GM19328 (cell line): ENCODE measurements at regions not wholly inside any gene's neighbourhood (a gene's known extent, or its start where the extent isn't known, plus 50 kb on each side); places are given as distances from the start of the nearest gene placed in this dataset.

Experiments used
- ATAC-seq: cut with Tn5 transposase; IDR thresholded peaks from one replicate; pipeline ENCODE4 v1.9.1; 2021; ENCODE audit warnings: mild to moderate bottlenecking, moderate library complexity; ENCODE audit not compliant: unreplicated experiment

- no peak for ATAC-seq
These were observed 116.1 kb upstream of the ZNF366 start for GRCh38 chr5:72623323-72623722.

GRCh38 chr5:72622170-72622760 is 115.1 kb upstream of the ZNF366 start:
- no peak for ATAC-seq

DNA sequence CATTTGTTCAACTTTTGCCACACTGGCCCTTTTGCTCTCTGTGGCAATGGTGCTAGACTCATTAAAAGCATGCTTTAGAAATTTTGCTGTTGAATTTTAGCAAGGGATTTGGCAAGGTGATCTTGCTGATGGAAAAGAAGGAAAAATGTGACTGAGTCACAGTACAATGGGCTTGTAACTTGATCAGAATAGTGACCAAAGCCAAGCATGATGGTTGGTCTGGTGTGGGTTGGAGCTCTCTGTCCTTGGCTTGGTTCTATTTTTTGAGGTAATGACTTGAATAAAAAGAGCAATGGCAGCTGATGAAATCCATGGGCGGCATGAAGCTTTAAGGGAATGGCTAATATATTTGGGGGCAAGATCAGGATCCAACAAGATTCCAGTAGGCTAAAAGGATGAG is 114.4 kb upstream of the ZNF366 start:
- ATAC-seq = no peak

DNA sequence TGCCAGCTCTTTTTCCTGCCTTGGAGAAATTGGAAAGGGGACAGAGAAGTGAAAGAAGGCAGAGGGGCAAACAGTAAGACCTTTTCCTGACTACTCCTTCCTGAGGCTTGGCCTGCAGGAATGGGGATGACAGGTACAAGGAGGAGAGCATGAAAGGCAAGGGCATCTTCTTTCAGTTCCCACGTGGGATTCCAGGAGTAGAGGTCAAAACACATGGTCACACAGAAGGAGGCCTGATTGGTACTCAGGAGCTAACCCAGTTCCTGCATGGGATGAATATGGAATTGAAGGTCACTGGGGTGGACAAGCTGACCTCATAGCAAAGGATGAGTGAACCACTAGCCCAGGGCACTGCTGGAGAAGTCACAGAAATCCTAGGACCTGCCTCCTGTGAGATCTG is 112.5 kb upstream of the ZNF366 start:
- ATAC-seq = no peak

GRCh38 chr5:72619251-72619650 is 112.0 kb upstream of the ZNF366 start:
- ATAC-seq = no peak

- ATAC-seq = no peak
These were observed 111.5 kb upstream of the ZNF366 start for GRCh38 chr5:72618708-72619107.

GRCh38 chr5:72615061-72615460 is 107.9 kb upstream of the ZNF366 start:
- ATAC-seq = no peak

GRCh38 chr5:72613515-72613914 is 106.3 kb upstream of the ZNF366 start:
- no peak for ATAC-seq

DNA sequence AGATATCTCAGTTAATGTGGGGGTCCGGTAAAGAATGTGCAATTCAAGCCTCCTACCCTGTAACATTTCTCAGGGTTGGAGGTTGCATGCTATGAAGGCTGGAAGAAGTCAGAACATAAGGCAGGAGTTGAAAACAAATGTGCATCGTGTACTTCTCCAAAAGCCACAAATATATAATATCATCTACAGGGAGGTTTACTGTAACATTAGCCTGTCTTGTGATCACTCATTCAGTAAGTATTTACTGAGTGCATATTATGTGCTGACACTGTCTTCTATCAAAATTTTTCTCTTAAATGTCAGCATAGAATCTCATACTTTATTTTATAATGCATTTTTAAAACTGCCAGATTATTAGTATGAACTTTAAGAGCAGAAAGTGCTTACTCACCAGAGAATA is 105.6 kb upstream of the ZNF366 start:
- ATAC-seq = no peak

DNA sequence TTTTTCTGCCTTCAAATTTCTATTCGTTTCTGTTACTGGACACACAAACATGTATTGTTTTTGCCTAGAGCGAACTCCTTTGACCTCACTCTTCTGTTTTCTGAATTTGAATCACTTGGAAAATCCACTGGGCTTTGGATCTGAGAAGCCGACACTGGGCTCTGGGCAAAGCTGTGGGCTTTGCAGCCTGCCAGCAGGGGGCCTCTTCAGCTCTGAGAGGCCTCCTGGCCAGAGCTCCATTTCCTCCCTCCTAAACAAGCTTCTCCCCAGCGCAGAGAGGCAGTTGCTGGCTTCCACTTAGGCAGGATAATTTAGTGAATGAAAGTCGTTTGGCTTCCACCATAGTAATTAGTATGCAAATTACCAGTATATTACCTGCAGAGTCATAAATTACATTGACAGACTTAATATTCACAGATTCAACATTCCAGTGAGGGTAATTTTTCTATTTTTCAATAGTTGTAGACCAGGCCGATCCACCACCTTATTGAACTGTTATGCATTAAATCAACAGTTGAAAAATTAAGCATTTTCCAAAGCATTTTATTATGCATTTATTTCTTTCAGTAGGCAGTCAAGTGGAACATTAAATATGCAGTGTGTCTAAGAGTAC is 104.0 kb upstream of the ZNF366 start:
- ATAC-seq = peak; percentile 76

DNA sequence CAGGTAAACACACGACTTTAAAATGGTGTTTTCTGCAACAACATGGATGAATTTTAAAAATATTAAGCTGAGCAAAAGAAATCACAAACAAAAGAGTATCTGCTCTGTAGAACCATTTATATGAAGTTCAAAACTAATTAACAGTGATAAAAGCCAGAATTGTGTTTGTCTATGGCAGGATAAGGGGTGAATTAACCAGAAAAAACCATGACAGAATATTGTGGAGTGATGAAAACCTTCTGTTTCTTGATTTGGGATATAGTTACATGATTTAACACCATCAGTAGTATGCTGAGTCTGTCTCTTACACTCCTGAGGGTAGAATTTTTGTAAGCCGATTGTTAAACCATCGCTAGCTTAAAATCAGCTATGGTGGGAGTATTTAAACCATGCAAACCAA is 101.7 kb upstream of the ZNF366 start:
- no peak for ATAC-seq

DNA sequence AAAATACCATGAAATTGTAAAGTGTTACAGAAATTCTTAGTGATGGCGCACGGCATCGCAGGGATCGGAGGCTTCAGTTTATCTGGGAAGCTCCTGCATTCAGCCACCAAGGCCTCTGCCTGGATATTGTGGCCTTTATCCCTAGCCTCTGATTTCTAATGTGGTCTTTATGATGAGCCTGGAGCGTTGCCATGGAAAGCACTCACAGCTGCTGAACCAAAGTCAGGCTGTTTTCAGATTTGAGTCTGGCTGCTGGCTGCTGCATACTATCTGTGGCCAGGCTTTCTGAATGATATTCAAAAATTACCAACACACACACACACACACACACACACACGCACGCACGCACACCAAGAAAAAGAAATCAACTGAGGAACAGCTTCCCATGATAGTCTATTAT is 101.1 kb upstream of the ZNF366 start:
- ATAC-seq = no peak

- ATAC-seq = no peak
These were observed 100.2 kb upstream of the ZNF366 start for GRCh38 chr5:72607381-72607780.

- no peak for ATAC-seq
These were observed 99.3 kb upstream of the ZNF366 start for GRCh38 chr5:72606525-72606924.

DNA sequence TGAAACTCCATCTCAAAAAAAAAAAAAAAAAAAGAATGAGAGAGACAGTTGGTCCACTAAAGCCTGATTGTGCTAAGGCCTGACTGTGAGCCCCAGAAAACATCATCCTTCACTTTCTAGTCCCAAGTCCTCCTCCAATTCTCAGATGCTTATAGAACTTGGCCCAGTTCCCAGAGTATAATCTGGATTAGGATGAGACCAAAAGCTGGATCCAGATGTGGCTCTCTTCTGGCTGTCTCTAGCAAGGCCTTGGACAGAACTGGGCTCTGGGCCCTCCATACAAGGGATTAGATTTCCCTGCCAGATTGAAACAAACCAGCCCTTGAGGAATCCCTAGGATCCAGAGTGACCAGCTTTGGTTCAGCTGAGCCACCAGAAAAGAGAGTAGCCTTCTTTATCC is 98.4 kb upstream of the ZNF366 start:
- no peak for ATAC-seq

DNA sequence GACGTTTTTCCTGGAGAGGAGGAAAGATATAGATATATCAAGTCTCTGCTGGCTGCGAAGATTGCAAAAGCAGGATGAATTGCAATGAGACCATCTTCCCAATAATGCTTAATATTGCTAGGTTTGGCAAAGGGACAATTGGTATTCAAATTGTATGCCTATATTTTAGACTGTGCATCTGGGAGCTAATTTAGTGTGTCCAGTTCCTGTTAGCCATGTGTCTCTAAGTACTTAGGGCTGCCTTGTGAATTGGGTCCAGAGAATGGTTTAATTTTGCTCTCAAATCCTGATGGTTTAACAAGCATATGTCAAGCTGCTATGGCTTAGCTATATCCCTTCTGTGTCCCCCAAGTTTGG is 97.6 kb upstream of the ZNF366 start:
- ATAC-seq = no peak

GRCh38 chr5:72604111-72604797 is 97.0 kb upstream of the ZNF366 start:
- ATAC-seq = no peak

GRCh38 chr5:72602696-72603685 is 95.8 kb upstream of the ZNF366 start:
- ATAC-seq = no peak

- ATAC-seq = no peak
These were observed 94.7 kb upstream of the ZNF366 start for GRCh38 chr5:72601861-72602260.

DNA sequence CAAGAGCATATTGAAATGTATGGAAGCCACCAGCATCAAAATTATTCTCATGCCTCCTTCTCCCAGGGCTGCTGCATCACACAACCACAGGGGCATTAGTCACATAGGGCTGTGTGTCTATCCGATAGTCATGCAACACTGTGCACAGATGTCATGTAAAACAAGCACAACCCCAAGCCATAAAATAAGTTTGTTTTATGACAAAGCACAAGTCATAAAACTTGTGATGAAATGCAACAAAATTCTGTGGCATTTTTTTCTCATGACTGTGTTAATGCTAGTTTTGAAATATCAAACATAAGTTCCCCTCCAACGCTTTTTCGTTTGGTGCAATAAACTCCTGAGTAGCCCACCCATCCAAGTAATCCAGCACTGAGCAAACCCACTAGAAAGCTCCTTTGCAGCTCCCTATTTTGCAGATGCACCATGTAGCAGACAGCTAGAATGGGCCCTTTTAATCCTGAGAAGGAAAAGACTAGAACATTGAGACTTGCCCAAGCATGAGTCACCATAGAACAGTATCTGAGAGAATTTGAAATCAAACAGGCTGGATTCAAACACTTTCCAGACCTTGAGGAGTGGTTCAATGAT is 93.3 kb upstream of the ZNF366 start:
- ATAC-seq = no peak
